GM12878 (cell line): ENCODE measurements at regions not wholly inside any gene's neighbourhood (a gene's known extent, or its start where the extent isn't known, plus 50 kb on each side); places are given as distances from the start of the nearest gene placed in this dataset.

Experiments used
- ATAC-seq: fragments of 200-7000 bp; cut with Tn5 transposase; 3 replicates; pipeline ENCODE4 v1.9.1; 2020; ENCODE audit warnings: mild to moderate bottlenecking, moderate library complexity
- BruUV-seq: library from RNA; stranded (reverse); fragments of 400-500 nt; replicated peaks from 2 replicates; lab custom pipeline; 2021; lab: Mats Ljungman, UMichigan
- CTCF ChIA-PET: fragments of 300-600 bp; sonication (Branson Sonifier 250); formaldehyde crosslinking; extraction: SDS; loops from one replicate; lab custom pipeline; 2021; ENCODE audit warnings: inconsistent platforms; lab: Yijun Ruan, JAX
- POLR2A ChIA-PET: fragments of 350-600 bp; formaldehyde crosslinking; extraction: SDS; loops from one replicate; lab custom pipeline; 2021; ENCODE audit warnings: inconsistent platforms; lab: Charles Lee
- RAD21 ChIA-PET: fragments of 300-600 bp; sonication (Branson Sonifier 250); formaldehyde crosslinking; loops from one replicate; lab custom pipeline; 2023; ENCODE audit warnings: antibody characterized with exemption; ENCODE audit not compliant: unreplicated experiment; lab: Charles Lee
- SMC1A ChIA-PET: fragments of 300-600 bp; sonication (Branson Sonifier 250); formaldehyde crosslinking; loops from one replicate; lab custom pipeline; 2023; ENCODE audit not compliant: unreplicated experiment, uncharacterized antibody; lab: Charles Lee
- DNase-seq: peaks from one replicate; pipeline ENCODE4 v3.0.0-alpha.2; 2011; ENCODE audit warnings: low read depth, low spot score
- FAIRE-seq: peaks from 3 replicates; lab custom pipeline; 2011; peaks lifted over from hg19 to GRCh38; lab: Jason Lieb, UNC
- H2AFZ ChIP-seq: 2 replicates; pipeline ENCODE4 v1.6.0; 2011; ENCODE audit warnings: low read depth, low read length, control low read depth; ENCODE audit not compliant: control insufficient read depth
- H3K27ac ChIP-seq: 2 replicates; pipeline ENCODE4 v1.5.1; 2011; ENCODE audit warnings: control low read depth; ENCODE audit not compliant: control insufficient read depth, insufficient read depth
- H3K27me3 ChIP-seq, 2 experiments: replicated peaks in 1 of 2; 2 replicates each; pipeline versions ENCODE4 v1.6.0 to v1.6.1; 2011; ENCODE audit warnings: low read length in 1 of 2; ENCODE audit not compliant: control insufficient read depth in 2 of 2, insufficient read depth in 2 of 2
- H3K36me3 ChIP-seq, 2 experiments: 2 replicates each; pipeline ENCODE4 v1.5.1; 2011; ENCODE audit warnings: low read length in 1 of 2; ENCODE audit not compliant: control insufficient read depth in 2 of 2, insufficient read depth in 2 of 2
- H3K4me1 ChIP-seq: 2 replicates; pipeline ENCODE4 v1.6.1; 2011; ENCODE audit warnings: mild to moderate bottlenecking, low read length, moderate library complexity, mixed read lengths; ENCODE audit not compliant: control insufficient read depth, insufficient read depth
- H3K4me2 ChIP-seq: 2 replicates; pipeline ENCODE4 v1.6.0; 2011; ENCODE audit warnings: control low read depth; ENCODE audit not compliant: control insufficient read depth, insufficient read depth
- H3K4me3 ChIP-seq: fragments of 200-600 bp; sonication (generic); 2 replicates; pipeline ENCODE4 v1.5.1; 2016
- H3K79me2 ChIP-seq: 2 replicates; pipeline ENCODE4 v1.6.0; 2011; ENCODE audit warnings: low read length; ENCODE audit not compliant: control insufficient read depth, insufficient read depth
- H3K9ac ChIP-seq: 2 replicates; pipeline ENCODE4 v1.8.0; 2011; ENCODE audit warnings: low read length, control low read depth, mixed read lengths; ENCODE audit not compliant: control insufficient read depth, insufficient read depth
- H3K9me3 ChIP-seq: replicated peaks from 3 replicates; pipeline ENCODE4 v1.5.1; 2011; ENCODE audit warnings: mild to moderate bottlenecking, low read length; ENCODE audit not compliant: control insufficient read depth, insufficient read depth
- H4K20me1 ChIP-seq: 2 replicates; pipeline ENCODE4 v1.6.0; 2011; ENCODE audit not compliant: control insufficient read depth, insufficient read depth
- CEBPZ ChIP-seq: fragments of 150-350 bp; IDR thresholded peaks from 2 replicates; pipeline ENCODE4 v1.6.1; 2016; ENCODE audit warnings: low read depth, low read length
- POLR2AphosphoS2 ChIP-seq: IDR thresholded peaks from 2 replicates; pipeline ENCODE4 v1.6.1; 2011; ENCODE audit warnings: low read depth, mild to moderate bottlenecking, low read length, improper control_type of control experiment, moderate library complexity
- RAD51 ChIP-seq: fragments of 450-650 bp; IDR thresholded peaks from 2 replicates; pipeline ENCODE4 v1.6.1; 2016; ENCODE audit warnings: moderate library complexity, mild to moderate bottlenecking, inconsistent platforms
- RBBP5 ChIP-seq: fragments of 200-600 bp; sonication (generic); conservative IDR thresholded peaks from 2 replicates; pipeline ENCODE4 v1.6.1; 2016
- SREBF2 ChIP-seq: IDR thresholded peaks from 2 replicates; pipeline ENCODE4 v1.6.1; 2012; ENCODE audit warnings: mild to moderate bottlenecking, low read length
- TAF1 ChIP-seq: IDR thresholded peaks from 2 replicates; pipeline ENCODE4 v1.6.1; 2011; ENCODE audit warnings: mild to moderate bottlenecking, low read depth, low read length, borderline replicate concordance
- TCF12 ChIP-seq: IDR thresholded peaks from 2 replicates; pipeline ENCODE4 v1.6.1; 2011; ENCODE audit warnings: low read depth, mild to moderate bottlenecking, low read length
- TCF7 ChIP-seq: IDR thresholded peaks from 2 replicates; pipeline ENCODE4 v1.6.1; 2014; ENCODE audit warnings: antibody characterized with exemption, borderline replicate concordance
- WGBS: methylation state at CpG from one replicate; pipeline ENCODE4 v1.1.6; 2016; ENCODE audit warnings: low lambda C conversion rate; ENCODE audit not compliant: insufficient replicate concordance, insufficient coverage; ENCODE audit errors: missing lambda C conversion rate; 5-methylcytosine and 5-hydroxymethylcytosine counted together
- in situ Hi-C: fragments of 300-500 bp; cut with MboI; formaldehyde crosslinking; loops from 9 replicates; pipeline ENCODE4 v1.14.3; 2018; ENCODE audit warnings: mixed read lengths
- intact Hi-C: fragments of 100-400 bp; cut with micrococcal nuclease; formaldehyde crosslinking; loops from one replicate; pipeline ENCODE4 v1.14.2; 2022; ENCODE audit not compliant: unreplicated experiment
- TF ChIP-seq, protein P1 (sequence below): fragments of 450-650 bp; IDR thresholded peaks from 2 replicates; pipeline ENCODE4 v1.6.1; 2017; ENCODE audit warnings: borderline replicate concordance

- ATAC-seq (no peak), DNase-seq (no peak), FAIRE-seq (no peak)
- H3K4me2 ChIP-seq: no peak overlapping the region
- no peak overlapping the region for H2AFZ ChIP-seq
- in situ Hi-C loops (no loop called here), intact Hi-C loops (no loop called here)
- no peaks in the 10 kb centered on the region for H3K36me3 ChIP-seq
- no peaks in the 10 kb centered on the region for H3K4me1 ChIP-seq
- H3K27me3 ChIP-seq: no peaks in the 10 kb centered on the region
- no TSS peak for BruUV-seq
- SMC1A ChIA-PET: no interaction called here
- WGBS: 13% methylated on average over 3 of the region's 3 CpGs
- no peak overlapping the region for H3K27ac ChIP-seq
- POLR2A ChIA-PET: no interaction called here
- CTCF ChIA-PET: no interaction called here
- H3K9me3 ChIP-seq: no peaks in the 10 kb centered on the region
- no peak overlapping the region for H3K4me3 ChIP-seq
- H3K79me2 ChIP-seq: no peaks in the 10 kb centered on the region
- no peak overlapping the region for H3K9ac ChIP-seq
- 0 out of 2 replicates have a peak, but pooled peaks have one; percentile 25 for TF ChIP-seq RAD51
- TF ChIP-seq RBBP5: no peak
- TF ChIP-seq, all 136 proteins: peak for 1
- RAD21 ChIA-PET: no interaction called here
- H4K20me1 ChIP-seq: no peaks in the 10 kb centered on the region
These were observed 416.9 kb downstream of the TUSC7 start for GRCh38 chr3:117126460-117126859.

DNA sequence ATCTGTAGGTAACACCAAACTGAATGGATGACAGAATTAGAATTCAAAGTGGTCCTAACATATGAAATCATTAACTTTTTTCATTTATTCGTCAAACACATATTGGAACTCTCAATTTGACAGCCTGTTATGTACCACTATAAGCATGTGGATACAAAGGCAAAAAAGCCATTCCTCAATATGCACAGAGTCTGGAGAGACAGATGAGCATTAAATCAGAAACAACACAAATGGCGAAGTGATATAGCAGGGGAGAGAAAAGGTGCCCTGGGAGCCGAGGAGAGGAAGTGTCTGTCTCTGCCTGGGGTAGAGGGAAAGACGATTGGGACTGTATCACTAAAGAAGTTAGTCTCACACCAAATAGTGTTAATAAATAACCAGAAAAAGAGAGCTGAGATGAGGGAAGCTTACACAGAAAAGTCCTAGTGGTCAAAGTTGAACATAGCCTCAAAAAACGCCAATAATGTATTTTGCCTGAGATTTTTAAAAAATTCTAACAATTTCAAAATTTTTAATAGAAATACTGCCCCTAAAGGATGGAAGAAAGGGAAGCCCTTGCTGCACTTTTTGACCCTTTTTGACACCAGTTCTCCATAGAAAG lies 417.5 kb downstream of the TUSC7 start:
- no peaks in the 10 kb centered on the region for H3K79me2 ChIP-seq
- no peak overlapping the region for H3K27ac ChIP-seq
- peak; percentile 39 for ATAC-seq
- H3K36me3 ChIP-seq: no peaks in the 10 kb centered on the region
- CTCF ChIA-PET: no interaction called here
- DNase-seq: no peak
- H3K9me3 ChIP-seq: no peaks in the 10 kb centered on the region
- no TSS peak for BruUV-seq
- no peak for FAIRE-seq
- RAD21 ChIA-PET: no interaction called here
- H3K4me1 ChIP-seq: no peaks in the 10 kb centered on the region
- 17% methylated on average over 5 of the region's 5 CpGs for WGBS
- H3K4me2 ChIP-seq: no peak overlapping the region
- H2AFZ ChIP-seq: no peak overlapping the region
- SMC1A ChIA-PET: interaction anchor here (1.0 kb wide), 1 partner anchor 9 kb away, joined by 3 read pairs; no protein-coding TSS in a partner anchor
- H3K9ac ChIP-seq: no peak overlapping the region
- no peaks in the 10 kb centered on the region for H3K27me3 ChIP-seq
- POLR2A ChIA-PET: no interaction called here
- in situ Hi-C loops: no loop called here
- H3K4me3 ChIP-seq: no peak overlapping the region
- intact Hi-C loops: no loop called here
- no peaks in the 10 kb centered on the region for H4K20me1 ChIP-seq
- TF ChIP-seq, protein P1, sequence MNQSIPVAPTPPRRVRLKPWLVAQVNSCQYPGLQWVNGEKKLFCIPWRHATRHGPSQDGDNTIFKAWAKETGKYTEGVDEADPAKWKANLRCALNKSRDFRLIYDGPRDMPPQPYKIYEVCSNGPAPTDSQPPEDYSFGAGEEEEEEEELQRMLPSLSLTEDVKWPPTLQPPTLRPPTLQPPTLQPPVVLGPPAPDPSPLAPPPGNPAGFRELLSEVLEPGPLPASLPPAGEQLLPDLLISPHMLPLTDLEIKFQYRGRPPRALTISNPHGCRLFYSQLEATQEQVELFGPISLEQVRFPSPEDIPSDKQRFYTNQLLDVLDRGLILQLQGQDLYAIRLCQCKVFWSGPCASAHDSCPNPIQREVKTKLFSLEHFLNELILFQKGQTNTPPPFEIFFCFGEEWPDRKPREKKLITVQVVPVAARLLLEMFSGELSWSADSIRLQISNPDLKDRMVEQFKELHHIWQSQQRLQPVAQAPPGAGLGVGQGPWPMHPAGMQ: no peak
- TF ChIP-seq TAF1 (no peak), POLR2AphosphoS2 (no peak), SREBF2 (no peak), CEBPZ (no peak), TCF12 (no peak), TCF7 (no peak)
